Stimulated activated naive CD8-positive, alpha-beta T cell treated with anti-CD3 and anti-CD28 coated beads, Interleukin-15, Interleukin-2, amounts not matched to agents 100 U/mL and 50 U/mL, for 24 hours (primary cell): ENCODE measurements at regions not wholly inside any gene's neighbourhood (a gene's known extent, or its start where the extent isn't known, plus 50 kb on each side); places are given as distances from the start of the nearest gene placed in this dataset.
"Not testable (repeated sequence)": the region's sequence is repeated elsewhere in the genome, so short reads cannot be mapped to it uniquely, and the experiment has no call there.

Experiments used
- ATAC-seq: fragments of 150-1000 bp; cut with Tn5 transposase; one replicate; pipeline ENCODE4 v1.10.0; 2021
- DNase-seq: peaks from one replicate; pipeline ENCODE4 v3.0.0; 2021

DNA sequence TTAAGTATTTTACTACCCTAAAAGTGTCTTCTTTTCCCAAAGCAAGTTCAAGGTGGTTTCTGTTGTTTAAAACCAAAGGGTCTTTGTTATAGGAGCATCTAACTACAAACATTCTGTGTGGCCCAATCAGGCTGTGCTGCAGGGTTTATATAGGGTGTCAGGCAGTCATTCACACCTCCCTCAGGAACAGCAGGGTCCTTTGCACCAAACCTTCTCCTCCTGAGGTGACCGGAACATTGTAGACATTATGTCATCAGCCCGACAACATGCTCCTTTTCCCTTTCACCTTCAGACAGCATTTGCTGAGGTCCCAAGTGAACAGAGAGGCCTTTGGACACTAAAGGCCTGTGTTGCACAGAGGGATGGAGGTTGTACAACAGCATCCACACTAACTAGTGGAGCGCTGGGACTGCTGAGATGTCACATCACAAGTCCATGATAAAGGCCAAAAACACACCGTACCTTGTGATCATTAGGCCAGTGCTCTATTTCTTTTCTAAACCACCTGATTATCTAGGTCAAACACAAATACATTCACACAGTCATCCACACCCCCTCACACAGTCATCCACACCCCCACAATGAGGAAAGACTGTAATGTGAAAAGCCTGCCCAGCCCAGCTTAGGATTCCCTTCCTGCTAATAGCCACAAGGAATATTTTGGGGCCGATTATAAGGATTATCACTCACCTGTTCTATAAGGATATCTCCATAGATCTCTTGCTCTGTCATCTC is 123.8 kb upstream of the VLDLR start:
- ATAC-seq, result no peak
- no peak for DNase-seq

DNA sequence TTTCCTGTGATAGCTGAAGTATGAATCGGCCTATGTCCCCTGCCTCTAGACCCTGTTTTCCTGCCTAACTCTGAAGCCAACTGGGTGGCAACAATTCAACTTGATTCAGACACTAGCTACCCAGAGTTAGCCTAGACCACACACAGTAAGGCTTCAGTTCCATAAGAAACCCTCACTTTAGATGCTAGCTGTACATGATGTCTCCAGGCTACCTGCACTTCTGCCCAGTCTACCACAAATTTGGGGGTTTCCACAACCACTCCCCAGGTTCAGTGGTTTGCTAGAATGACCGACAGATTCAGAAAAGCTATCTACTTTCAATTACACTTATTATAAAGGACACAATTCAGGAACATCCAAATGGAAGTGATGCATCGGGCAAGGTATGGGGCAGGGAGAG is 119.4 kb upstream of the VLDLR start:
- no peak for DNase-seq
- ATAC-seq, result no peak

DNA sequence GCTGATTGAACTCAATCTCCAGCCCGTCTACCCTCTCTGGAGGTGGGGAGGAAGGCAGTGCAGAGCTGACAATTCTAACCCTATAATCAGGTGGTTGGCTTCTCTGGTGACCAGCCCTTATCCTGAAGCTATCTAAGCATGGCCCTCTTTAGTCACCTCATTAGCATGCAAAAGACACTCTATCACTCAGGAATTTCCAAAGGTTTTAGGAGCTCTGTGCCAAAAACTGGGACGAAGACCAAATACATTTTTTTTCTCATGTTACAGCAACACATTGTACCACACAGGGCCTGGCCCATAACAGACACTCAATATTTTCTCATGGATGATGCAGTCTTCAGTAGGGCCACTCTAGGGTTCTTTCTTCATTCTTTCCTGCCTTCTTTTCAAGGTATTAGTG is 118.8 kb upstream of the VLDLR start:
- DNase-seq, result no peak
- no peak for ATAC-seq

DNA sequence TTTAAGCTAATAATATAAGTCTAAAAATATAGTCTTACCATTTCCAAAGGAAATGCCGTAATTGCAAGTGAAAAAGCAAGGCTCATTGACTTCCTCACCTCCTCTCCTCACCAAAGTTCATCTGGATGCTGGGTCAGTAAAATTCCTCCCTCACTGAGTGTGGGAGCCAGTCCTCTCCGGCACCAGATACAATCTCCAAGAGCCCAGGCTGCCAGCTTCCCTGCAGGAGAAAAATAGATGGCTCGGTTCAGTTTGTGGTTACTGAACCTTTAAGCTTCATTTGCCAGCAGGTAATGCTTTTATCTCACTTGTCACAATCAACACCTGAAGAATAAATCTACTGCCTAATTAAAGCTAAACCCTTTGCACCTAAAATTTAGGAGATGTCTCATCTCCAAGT is 115.3 kb upstream of the VLDLR start:
- ATAC-seq, result no peak

DNA sequence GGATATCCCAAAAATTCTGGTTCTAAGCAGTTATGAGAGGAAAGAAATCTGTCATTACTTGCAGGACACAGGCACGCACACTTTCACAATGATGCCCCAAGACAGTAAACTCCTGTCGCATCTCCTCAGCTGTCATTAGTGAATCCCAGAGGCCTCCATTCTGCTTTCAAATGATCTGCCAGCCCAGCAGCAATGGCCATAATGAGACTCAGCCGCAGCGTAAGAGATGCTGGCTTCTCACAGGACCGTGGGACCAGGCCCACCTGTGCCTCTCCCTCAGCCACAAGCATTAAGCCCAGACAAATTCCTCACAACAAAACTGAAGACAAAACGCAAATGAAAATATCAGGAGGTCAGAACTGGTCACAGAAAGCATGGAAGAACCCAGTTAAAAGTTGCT is 98.0 kb upstream of the VLDLR start:
- DNase-seq, result no peak
- ATAC-seq, result no peak

More for the DNA sequence above, 115.3 kb upstream of the VLDLR start:
- no peak for DNase-seq

DNA sequence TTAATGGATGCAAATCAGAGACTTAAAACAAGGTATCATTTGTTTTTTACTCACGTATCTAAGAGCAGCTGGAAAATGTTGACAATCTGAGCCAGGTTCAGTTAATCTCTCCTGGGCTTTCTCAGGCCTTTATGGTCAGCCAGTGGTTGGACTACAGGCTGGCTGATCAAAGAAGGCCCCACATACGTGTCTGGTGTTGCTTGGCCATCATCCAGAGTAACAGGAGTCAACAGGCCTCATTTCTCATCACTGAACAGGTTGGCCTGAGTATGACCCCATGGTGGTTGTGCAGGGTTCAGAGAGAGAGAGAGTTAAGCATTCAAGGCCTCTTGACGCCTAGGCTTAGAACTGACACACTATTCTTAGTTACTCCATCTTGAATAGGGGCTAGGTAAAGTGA is 97.0 kb upstream of the VLDLR start:
- DNase-seq, result no peak
- no peak for ATAC-seq

DNA sequence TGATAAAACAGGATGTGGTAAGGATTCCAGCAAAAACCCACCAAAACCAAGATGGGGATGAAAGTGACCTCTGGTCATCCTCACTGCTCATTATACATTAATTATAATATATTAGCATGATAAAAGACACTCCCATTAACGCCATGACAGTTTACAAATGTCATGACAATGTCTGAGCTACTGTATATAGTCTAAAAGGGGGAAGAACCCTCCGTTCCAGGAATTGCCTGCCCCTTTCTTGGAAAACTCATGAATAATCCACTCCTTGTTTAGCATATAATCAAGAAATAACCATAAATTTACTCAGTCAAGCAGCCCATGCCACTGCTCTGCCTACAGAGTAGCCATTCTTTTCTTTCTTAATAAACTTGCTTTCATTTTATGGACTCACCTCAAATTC is 96.4 kb upstream of the VLDLR start:
- DNase-seq (no peak), ATAC-seq (no peak)

DNA sequence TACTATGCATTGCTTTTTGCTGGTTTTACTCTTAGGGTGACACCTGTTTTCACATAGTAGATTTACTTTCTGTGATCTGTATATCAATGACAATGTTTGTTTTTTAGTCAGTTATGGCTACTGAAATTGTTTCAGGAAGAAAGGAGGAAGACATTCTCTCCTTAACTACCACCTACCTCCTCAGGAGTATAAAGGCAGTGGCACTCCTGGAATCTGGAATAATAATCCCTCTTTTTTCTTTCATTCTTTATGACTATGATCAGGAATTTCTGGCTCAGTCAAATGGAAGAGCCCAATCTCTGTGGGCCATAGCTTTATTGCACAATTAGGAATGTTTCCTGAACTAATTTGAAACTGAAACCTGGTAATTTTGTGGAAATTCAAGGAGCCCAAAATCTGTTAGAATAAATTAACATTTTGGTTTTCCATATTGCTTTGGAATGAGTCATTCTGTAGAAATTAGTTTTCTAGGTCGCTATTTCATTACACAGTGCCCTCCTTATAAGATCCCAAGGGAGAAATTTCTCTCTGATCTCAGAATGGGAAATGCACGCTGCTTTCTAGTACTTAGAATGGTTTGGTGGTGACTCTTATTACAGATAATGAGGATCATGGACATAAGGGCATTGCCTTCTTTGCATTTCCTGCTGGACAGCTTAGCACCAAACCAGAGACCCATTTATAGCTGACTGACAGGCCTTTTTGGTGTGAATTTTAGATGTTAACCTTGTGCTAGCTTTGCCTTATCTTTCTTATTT is 95.3 kb upstream of the VLDLR start:
- no peak for ATAC-seq
- DNase-seq, result no peak

DNA sequence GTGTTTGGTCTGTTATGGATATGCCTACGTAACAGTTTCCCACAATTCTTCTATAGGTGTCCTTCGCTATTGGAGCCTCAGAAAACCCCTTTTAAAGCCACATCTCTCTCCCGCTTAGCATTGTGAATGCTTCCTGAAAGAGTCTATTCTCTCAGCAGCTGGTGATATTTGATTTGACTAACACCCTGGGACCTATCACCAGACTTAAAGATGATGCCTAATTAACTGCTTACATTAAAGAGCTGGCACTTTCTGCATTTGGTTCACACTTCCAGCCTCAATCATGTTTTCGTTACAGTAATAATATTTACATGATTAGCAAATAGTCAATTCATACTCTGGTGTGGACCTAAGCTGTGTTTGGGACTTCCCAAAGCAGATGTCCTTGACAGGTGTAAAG is 90.1 kb upstream of the VLDLR start:
- ATAC-seq, result no peak
- no peak for DNase-seq

DNA sequence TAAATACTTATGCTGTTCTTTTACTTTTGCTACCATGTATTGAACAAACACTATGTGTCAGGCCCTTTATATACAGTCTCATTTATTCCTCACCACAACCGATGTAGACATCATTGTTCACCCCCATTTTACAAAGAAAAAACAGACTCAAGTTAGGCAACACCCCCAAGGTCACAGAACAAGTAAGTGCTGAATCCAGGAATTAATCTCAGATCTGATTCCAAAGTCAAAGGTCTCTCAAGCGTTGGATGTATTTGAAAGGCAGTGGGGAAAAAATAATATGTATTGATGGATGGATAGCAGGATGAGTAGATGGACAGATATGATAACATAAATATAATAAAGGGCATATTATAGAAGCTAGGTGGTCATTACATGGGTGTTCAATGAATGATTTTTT is 85.1 kb upstream of the VLDLR start:
- no peak for DNase-seq
- ATAC-seq, result no peak

DNA sequence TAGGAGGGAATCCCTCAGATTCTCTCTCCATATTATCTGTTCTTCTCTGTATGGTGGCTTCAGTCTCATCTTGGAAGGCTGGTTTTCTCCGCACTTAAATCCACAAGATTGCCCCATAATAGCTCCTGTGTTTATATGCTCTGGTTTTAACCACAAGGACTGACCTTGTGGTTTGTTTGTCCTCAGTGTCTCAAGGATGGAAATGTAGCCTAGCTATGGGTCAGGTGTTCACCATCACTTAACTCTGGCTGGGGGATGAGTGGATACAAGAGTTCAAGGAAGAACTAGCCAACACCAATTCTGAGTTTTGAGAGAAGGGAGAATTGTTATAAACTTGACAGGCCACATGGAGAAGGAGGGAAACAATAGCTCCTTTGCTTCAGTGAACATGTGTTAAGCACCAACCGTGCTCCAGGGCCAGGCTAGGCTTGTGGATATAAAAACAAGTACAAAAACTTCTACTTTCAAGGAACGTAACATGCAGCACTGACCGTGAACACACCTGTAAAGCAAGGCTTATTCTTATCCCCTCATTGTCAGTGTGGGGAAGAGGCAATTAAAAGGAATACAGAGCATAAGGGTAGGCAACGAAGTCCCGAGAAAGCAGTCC is 75.6 kb upstream of the VLDLR start:
- DNase-seq, result no peak
- no peak for ATAC-seq

DNA sequence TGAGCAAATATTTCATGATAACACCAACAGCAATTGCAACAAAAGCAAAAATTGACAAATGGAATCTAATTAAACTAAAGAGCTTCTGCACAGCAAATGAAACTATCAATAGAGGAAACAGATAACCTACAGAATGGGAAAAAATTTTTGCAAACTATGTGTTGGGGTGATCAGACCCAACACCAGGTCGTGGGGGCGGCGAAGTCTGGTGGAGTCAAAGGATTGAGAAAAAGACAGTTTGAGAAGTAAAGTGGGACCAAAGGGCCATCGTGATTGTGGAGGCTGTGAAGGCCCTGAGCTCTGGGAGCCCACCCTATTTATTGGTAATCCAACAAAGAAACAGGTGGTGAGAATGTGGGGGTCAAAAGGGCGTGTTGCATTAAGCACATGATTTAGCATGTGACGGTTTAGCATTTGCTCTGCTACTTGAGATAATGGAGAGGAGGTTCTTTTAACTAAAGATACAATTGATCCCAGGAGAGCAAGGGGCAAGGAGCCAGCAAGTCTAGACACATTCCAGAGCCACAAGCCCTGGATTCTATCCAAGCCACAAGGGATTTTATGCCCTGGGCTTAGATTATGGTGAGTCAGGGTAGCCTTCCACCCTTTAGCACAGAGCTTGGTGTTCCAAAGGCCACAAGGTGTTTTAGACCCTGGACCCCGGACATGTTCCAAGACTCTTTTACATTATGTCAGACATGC is 65.5 kb upstream of the VLDLR start:
- not testable (repeated sequence) for ATAC-seq, DNase-seq

DNA sequence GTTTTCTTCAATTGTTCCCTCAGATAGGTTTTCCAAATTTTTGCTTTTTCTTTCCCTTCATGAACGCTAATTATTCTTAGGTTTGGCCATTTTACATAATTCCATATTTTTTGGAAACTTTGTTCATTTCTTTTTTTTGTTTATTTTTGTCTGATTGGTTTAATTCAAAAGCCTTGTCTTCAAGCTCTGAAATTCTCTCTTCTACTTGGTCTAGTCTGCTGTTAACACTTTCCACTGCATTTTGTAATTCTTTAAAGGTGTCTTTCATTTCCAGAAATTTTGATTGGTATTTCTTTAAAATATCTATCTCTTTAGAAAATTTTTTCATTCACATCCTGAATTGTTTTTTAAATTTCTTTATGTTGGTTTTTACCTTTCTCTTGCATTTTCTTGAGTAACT is 63.9 kb upstream of the VLDLR start:
- ATAC-seq, result no peak

DNA sequence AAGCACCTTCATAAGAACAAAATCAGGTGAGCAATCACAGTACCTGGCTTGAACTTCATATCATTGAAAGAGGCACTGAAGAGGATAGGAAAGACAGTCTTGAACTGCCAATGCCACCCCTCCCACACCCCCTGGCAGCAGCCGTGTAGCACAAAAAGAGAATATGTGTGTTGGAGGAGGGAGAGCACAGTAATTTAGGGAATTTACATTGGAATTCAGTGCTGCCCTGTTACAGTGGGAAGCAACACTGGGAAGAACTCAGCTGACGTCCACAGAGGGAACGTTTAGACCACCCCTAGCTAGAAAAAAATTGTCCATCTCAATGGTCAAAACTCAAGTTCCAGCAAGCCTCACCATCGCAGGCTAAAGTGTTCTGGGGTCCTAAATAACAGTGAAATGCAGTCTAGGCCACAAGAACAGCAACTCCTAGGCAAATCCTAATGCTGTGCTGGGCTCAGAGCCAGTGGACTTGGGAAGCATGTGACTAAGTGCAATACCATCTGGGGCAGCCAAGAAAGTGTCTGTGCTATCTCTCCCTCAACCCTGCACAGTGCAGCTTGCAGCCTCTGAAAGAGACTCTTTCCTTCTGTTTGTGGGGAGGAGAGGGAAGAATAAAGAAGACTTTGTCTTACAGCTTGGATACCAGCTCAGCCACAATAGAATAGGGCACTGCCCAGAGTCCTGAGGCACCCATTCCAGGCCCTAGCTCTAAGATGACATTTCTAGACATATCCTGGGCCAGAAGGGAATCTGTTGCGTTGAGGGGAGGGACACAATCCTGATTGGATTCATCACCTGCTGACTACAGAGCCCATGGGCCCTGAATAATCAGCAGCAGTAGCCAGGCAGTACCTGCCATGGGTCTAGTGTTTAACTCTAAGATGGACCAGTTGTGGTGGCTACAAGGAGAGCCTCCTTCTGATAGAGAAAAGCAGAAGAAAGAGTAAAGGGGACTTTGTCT is 62.1 kb upstream of the VLDLR start:
- ATAC-seq, result no peak
- DNase-seq, result no peak

More for the DNA sequence above, 63.9 kb upstream of the VLDLR start:
- no peak for DNase-seq

DNA sequence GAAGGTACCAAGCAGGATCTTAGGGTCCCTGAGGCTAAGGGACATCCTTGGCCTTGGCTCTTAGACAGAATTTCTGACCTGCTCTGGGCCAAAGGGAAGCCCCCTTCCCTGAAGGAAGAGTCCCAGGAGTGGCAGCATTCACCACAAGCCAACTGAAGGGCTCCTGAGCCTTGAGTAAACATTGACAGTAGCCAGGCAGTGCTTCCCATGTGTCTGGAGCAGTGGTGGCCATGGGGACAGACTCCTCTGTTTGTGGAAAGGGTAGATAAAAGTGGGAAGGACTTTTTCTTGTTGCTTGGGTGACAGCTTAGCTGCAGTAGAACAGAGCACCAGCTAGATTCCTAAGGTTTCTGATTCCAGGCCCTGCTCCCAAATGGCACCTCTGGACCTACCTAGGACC is 61.4 kb upstream of the VLDLR start:
- no peak for DNase-seq
- no peak for ATAC-seq

DNA sequence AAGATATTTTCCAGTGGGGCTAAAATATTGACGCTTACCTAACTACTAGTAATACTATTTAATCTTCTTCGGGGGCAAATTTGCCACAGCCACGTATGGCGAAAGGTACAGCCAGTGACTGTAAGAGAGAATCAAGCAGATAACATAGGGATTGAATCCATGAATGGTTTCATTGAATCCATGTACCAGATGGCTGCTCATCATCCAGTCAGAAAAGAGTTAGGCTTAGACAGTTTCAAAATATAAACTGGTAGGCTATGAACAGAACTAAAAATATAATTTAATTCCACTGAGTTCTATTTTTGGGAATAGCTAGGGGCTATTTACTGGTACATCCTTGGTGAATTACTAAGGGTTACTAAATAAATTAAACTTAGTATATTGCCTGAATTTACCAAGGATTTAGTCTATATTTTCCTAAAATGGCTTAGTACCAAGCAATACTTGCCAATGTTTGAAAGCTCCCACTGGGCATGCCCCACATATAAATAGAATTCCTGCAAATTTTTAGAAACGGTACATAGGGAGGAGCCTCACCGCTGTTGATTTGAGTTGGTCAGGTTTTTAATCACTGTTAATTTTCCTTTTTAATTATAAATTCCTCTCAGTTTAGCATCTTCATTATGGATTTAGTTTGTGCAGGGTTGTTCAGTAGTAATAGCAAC is 55.8 kb upstream of the VLDLR start:
- DNase-seq, result no peak
- ATAC-seq, result no peak

DNA sequence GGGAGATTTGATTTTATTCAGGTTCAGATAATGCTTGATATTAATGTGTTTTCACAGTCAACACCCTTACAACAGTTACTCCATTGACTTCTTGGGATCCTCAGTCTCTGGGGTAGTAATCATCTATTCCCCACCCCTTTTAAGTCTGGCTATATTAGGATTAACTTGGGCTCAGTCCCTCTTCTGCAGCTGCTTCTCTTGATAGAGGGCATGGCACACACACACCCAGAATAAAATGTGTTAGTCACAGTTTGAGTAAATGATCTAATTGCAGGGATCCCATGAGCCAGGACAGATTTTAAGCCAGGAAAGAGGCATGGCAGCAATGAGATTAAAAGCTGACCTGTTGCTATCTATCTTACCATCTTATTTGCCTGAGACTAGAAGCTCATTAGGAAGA is 53.7 kb upstream of the VLDLR start:
- ATAC-seq (no peak), DNase-seq (no peak)

DNA sequence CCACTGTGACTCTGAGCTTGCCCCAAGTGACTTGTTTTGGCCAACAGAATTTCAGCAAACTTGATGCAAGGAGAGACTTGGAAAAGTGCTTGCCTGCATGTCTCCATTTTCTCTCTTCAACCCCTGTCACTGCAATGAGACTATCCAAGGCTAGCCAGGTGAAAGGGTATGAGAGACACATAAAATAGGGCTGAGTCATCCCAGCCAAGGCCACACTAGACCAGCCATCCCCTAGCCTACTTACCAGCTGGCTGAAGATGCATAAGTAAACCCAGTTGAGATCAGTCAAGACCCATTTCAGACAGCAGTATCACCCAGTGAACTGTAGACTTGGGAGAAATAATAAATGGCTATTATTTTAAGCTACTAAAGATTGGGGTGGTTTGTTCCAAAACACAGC is 52.9 kb upstream of the VLDLR start:
- no peak for ATAC-seq
- no peak for DNase-seq

DNA sequence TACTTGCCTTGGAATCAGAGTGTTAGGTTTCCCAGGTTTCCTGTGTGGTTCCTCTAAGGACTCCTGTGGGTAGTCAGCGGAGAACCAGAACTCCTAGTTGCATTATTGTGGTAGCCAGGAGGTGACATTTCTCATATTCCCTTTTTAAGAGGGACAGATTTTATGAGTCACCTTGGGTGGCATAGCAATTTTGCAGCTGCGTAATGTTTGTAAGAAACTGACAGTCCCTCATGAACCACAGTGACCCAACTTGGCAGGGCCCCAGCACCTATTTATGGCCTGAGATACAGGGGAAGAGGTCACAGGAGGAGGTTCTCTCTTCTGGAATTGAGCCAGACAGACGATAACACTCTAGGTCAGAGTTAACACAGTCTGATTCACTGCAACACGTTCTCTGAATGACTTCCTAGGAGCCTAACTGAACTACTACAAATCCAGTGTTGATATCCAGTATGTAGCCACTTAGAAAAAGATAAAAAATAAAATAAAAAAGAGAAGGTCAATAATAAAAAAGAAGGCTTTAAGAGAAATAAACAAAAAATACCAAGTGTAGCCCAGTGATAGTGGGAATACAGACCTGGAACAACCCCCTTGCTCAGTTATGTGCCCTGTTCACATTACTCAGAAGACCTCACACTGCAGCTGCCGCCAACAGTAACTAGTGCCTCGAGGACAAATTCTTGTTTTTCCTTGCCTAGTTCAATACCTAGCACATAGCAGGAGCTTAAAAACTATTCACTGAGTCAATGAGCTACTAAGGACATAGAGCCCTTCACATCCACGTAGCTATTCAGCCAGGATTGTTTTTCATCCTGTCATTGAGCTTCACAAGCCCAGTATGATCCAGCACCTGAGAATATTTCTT is 50.7 kb upstream of the VLDLR start:
- ATAC-seq, result peak; percentile 71
- peak; percentile 37 for DNase-seq
